GM19468 (cell line): ENCODE measurements at regions not wholly inside any gene's neighbourhood (a gene's known extent, or its start where the extent isn't known, plus 50 kb on each side); places are given as distances from the start of the nearest gene placed in this dataset.

Source experiments
- ATAC-seq: cut with Tn5 transposase; IDR thresholded peaks from one replicate; pipeline ENCODE4 v1.9.1; 2021; ENCODE audit warnings: mild to moderate bottlenecking, moderate library complexity, moderate number of reproducible peaks; ENCODE audit not compliant: unreplicated experiment; ENCODE audit errors: extremely low read depth

GRCh38 chr15:31786360-31786759 lies 244.0 kb upstream of the CHRNA7 start:
- no peak for ATAC-seq

GRCh38 chr15:31788104-31788503 lies 242.2 kb upstream of the CHRNA7 start:
- no peak for ATAC-seq

DNA sequence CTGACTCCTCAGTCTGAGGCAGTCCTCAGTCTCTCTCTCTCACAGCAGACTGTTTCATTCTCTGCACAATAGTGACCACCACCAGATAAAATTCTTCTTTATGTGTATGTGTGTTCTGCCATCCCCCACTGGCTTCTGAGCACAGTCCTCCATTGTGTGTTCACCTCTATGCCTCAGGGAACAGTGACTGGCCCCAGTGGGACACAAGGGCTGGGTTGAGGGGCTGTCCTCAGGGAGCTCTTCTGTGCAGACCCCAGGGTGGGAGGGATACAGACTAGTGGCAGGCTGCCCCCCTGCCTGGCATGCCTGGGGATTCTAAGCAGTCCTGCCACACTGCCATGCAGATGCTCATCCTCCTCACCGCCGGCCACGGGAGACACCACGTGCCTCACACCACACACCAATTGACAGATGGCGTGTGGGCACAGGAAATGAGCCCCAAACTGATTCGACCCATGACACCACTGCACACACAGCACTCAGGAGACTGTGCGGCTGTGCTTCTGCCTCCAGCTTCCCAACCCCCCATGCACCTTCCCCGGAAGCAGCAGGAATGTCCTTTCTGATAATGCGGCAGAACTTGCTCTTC lies 237.6 kb upstream of the CHRNA7 start:
- no peak for ATAC-seq

- no peak for ATAC-seq
Observed at GRCh38 chr15:31799319-31799714, 231.0 kb upstream of the CHRNA7 start.

DNA sequence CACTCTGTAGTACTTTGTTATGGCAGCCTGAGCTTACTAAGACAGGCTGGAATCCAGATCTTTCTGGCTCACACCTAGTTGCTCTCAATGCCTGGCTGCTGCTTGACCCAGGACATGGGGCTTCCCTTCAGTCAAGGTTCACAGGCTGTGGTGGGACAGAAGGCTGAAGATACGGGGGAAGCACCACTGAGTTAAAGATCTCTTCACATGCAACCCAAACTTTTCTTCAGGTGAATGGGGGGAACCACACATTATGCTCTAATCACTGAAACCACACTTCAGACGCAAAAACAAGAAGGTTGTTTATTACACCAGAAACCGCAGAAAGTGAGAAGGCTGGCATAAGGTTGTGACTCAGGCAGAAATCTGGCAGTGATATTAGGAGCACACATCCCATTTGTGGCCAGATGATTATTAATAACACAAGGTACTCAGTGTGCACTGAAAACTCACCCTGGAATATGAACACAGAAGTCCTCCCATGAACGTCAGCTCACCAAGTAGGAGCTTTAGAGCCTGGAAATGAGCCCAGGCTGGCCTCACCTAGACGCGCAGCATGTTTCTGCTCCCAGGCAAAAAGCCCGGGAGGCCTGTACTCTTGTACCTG lies 230.5 kb upstream of the CHRNA7 start:
- peak; percentile 76 for ATAC-seq

DNA sequence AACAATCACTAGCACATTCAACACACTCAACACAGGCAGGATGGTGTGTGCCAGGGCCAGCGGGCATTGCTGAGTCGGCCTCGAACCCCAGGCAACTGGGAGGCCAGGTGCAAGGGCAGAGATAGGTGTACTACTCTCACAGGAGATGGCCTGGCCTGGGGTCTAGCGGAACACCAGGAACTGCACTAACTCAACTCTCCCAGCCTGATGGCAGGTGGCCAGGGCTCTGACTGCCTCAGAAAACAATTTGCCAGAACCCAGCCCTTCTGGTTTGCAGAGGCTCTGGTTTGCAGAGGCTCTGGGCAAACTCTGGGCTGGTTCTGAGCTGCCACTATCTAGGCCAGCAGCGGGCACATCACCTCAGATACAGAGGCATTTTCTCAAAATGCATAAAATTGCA lies 229.2 kb upstream of the CHRNA7 start:
- ATAC-seq = no peak

DNA sequence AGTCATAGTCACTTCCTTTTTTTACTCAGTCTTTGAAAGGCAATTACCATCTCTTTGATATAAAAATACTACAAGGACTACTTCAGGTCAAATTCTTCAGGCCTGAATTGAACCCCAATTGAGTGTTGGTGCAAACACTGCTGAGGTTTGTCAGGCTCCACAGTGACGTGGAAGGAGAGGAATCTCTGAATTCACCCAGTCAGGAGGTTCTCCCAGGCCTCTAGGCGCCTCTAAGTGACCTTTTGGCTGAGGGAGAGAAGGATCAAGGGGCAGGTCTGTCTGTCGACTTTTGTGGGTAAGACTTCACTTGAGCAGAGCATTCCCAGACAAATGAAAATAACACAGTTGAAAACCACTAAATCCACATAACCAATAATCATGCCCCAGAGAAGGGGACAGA lies 227.6 kb upstream of the CHRNA7 start:
- no peak for ATAC-seq

DNA sequence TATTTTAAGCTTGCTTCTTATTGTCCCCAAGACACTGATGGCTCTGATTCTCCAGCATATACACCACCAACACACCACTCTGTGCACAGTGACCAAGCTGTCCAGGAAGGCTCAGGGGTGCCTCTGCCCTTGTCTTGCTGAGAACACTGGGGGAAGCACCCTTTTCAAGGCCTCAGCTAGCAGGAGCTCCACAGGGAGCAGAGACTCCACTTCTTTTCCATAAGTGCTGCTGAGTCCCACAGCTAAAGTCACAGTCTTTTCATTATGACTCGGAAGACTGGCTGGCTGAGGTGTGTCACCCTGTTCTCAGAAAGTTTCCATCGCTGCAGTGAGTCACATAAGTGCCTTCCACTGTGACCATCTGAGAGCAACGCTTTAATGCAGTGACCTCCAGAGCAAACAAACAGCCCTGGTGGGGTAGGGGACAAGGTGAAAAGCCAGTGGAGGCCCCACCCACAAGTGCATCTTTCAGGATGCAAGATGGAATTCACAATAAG lies 226.9 kb upstream of the CHRNA7 start:
- no peak for ATAC-seq

DNA sequence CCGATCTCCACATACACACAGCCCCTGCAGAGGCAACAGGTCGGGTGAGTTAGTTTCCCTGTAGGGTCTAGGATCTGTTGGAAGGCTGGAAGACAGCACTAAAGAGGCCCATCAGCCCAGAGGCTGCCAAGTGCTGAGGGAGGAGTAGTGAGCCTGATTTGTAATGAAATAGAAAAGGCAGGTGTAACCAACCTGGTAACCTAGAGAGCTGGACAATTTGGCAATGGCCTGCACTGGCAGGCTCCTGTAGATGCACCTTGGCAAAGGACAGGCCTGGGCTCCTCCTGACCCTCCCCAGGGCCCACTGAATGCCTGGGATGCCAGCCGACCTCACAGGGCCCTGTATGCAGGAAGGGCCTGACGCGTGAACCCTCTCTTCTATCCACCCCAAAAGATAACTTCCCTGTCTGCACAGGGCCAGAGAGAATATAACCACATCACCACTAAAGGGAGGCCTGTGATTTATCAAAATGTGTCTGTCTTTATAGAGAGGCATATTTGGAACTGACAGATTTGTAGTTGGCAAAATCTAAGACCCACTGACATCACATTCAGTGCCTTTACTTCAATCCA lies 225.1 kb upstream of the CHRNA7 start:
- ATAC-seq = no peak

DNA sequence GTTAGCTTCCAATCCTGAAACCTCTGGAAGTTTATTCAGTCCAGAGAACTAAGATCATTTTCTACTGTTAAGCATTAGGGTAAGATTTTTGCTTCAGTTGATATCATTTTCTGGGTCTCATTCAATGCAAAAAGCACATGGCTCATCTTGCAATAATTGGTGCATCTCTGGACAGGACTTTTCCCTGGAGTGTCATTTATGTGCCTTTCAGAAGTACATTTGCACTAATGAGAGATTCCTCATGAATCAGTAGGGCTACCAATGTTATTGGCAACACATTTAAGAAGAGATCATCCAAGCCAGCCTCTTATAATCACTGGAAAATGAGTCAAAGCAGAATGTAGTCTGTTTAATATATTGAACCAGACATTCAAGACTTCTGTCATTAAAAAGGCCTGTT lies 224.2 kb upstream of the CHRNA7 start:
- ATAC-seq = no peak

DNA sequence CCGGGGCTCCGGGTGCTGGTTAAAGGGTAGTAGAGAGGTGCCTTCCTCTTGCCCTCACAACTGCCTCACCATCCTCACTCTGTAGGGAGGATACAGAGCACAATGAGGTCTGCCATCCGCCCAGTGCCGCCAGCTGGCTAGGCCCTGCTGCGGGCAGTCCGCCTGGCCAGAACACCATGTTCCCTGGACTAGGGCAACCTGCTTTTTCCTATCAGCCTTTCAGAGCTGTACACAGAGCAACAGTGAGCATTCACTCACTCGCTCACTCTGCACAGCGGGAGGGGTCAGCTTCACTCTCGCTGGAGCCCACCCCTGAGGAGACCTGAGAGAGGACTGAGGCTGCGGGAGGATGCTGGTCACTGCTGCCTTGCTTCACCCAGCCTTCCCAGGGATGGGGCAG lies 218.7 kb upstream of the CHRNA7 start:
- no peak for ATAC-seq

- no peak for ATAC-seq
Observed at GRCh38 chr15:31814082-31814481, 216.2 kb upstream of the CHRNA7 start.

DNA sequence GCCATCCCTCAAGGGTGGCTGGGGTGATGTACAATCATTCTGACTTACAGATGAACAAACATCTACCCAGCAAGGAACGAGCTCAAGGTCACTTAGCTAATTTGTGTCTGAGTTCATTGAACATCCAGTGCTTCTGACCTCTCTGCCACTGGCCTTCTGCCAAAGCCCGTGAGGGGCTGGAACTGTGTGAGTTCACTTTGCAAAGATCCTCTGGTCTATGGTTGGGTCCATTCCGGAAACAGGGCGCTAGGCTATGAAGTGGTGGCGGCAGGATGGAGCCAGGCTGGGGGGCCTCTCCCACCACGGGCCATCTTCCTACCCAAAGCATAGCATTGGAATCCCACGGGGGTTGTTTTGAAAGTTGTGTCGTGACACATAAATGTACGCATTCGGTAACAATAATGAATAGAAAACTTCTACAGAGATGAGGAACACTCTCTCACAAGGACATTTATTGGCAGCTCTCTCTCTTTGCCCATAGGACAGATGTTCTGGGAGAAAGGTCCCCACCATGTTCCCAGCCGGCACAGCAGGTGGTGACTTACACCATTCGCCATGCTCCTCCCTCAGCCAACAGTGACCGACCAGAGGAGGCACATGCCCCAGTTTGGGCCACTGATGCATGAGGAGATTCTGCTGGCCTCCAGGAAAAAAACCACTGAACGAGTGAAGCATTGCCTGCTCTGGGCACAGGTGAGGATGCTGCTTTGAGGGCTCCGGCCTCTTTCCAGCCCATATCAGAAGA lies 214.7 kb upstream of the CHRNA7 start:
- ATAC-seq = no peak

DNA sequence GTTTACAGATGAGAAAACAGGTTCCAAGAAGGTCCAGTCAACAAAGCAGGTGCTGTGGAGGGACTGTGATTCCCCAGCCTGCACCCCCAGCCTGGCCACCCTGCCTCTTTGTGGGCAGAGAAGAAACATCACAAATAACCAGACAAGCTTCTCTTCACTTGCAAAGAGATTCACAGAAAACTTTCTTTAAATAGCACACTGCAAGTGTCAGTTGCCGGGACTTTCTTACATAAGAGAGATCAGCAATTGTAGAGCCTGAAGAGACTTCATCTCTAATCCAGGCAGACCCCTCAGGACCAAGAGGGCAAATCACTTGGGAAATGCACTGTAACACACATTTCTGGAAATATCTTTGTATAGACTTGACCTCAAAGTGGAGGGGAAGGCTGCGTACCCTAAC lies 207.9 kb upstream of the CHRNA7 start:
- no peak for ATAC-seq

GRCh38 chr15:31824024-31824423 lies 206.3 kb upstream of the CHRNA7 start:
- ATAC-seq = no peak

DNA sequence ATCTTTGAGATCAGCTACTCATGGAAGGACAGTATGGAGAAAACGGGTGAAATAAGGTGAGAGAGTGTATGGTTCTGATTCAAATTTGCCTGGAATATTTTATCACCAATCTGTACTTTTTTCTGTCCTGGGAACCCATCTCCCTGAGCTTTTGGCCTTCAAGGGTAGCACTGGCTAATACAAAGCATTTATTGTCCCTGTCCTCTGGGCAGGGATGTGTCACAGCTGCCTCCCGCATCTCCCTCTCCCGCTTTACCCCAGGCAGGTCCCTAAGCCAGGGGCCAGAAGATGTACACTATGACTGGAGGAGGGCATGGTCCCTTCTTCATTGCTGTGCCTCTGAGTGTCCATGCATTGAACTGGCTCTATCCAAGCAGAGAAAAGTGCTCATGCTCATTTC lies 201.7 kb upstream of the CHRNA7 start:
- ATAC-seq = no peak

DNA sequence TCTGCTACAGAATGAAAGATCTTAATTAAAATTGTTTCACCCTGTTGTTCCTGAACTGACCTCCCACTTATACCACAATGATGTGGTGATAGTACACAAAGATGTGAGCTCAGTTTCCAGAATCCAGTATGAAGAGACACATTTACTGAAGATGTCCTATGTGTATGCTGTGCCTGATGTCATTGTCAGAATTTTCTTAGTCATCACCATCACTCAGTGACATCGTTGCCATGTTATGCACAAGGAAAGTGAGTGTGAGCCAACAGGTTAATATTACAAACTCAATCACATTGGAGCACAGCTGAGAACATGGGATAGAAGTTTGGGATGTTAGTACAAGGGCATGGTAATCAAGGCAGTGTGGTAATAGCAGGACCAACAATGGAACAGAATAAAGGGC lies 199.7 kb upstream of the CHRNA7 start:
- no peak for ATAC-seq

DNA sequence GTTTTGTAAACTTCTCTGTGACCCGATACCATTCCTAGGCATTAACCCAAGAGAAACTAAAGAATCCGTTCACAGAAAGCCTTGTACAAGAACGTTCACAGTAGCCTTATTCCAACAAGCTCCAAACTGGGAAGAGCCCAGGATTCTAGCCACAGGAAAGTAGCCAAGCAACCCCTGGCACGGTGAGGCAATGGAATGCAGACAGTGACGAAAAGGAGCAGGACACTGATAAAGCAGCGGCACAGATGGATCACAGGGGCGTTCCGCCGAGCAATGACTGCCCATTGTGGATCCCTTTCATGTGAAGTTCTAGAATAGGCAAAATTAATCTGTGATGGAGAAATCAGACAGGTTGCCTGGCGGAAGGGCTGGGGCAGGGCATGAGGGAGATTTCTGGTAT lies 198.7 kb upstream of the CHRNA7 start:
- no peak for ATAC-seq

DNA sequence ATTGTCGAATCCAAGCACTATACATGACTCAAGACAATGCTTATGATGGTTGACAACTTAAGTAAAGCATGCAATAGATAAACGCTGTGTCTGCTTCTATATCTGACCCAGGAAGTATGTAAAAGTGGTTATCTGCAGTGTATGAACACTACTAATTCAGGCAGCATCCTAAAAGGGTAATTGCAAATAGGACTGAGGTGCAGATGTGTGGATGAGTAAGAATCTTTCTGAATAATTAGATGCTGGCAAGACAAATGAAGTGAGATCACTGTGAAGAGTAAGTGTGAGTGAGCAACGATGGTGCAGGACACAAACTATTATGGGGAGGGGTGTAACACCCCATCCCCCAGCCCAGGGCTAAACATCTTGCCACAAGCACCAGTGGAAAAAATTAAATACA lies 195.7 kb upstream of the CHRNA7 start:
- no peak for ATAC-seq

- ATAC-seq = no peak
Observed at GRCh38 chr15:31839388-31839787, 190.9 kb upstream of the CHRNA7 start.

DNA sequence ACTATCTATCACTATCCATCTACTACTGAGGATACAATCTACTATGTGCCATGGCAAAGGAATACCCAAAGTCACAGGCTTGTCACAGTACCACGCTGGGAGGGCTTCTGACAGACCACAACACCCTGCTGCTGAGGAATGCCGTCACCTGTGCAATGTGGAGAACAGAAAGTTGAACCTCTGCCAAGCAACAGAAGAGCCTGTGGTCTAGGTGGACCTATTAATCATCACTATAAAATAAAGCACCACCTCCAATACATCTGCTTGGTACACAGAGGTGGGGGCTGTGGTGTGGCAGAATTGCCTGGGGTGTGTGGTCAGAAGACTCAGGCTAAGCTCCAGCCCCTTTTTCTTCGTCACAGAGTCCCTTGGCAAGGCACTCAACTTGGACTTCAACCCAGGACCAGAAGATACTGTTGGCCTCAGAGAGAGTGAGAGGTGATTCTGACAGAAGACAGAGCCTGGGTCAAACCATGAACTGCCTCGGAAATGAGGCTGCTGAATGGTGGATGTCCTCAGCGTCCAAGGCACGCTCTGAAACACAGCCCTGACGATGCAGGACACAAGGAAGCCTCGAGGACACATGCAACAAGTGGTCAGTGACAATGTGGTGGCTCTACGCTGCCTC lies 189.4 kb upstream of the CHRNA7 start:
- ATAC-seq = no peak
